ENCODE measurements at regions not wholly inside any gene's neighbourhood (a gene's known extent, or its start where the extent isn't known, plus 50 kb on each side); places are given as distances from the start of the nearest gene placed in this dataset.

DNA sequence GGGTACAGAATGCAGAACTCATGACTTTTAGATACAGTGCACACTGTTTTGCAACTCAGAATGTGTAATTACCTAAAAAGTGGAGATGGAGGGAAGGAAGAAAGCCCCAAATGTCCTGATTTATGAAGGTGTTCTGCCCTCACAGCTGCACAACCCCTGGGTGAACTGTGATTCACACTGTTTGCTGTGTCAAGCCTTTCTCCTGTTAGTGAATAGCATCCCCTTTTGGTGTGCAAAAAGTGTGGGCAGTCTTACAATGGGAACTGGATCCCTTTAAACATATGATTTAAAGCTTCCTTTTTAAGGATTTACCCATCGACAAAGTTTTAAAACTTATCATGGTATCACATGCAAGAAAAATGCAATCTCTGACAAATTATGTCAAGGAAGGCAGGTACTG lies 633.4 kb upstream of the EPHA7 start:
- no peak overlapping the region for H3K4me3 ChIP-seq (ENCODE audit: low read depth, low read length)
- TF ChIP-seq, protein P1, sequence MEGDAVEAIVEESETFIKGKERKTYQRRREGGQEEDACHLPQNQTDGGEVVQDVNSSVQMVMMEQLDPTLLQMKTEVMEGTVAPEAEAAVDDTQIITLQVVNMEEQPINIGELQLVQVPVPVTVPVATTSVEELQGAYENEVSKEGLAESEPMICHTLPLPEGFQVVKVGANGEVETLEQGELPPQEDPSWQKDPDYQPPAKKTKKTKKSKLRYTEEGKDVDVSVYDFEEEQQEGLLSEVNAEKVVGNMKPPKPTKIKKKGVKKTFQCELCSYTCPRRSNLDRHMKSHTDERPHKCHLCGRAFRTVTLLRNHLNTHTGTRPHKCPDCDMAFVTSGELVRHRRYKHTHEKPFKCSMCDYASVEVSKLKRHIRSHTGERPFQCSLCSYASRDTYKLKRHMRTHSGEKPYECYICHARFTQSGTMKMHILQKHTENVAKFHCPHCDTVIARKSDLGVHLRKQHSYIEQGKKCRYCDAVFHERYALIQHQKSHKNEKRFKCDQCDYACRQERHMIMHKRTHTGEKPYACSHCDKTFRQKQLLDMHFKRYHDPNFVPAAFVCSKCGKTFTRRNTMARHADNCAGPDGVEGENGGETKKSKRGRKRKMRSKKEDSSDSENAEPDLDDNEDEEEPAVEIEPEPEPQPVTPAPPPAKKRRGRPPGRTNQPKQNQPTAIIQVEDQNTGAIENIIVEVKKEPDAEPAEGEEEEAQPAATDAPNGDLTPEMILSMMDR (IDR thresholded peaks at IDR 0.05; ENCODE audit: insufficient read depth, low read length), result peak; percentile 4
- peak; percentile 5 for DNase-seq (ENCODE audit: low read depth)

GRCh38 chr6:94050515-94050914 lies 631.2 kb upstream of the EPHA7 start:
- no peak overlapping the region for H3K4me3 ChIP-seq (ENCODE audit: low read depth, low read length)
- no peak for DNase-seq (ENCODE audit: low read depth)
- TF ChIP-seq, protein P1 (IDR thresholded peaks at IDR 0.05; ENCODE audit: insufficient read depth, low read length), result no peak

- TF ChIP-seq, protein P1 (IDR thresholded peaks at IDR 0.05; ENCODE audit: insufficient read depth, low read length), result no peak
- no peak for DNase-seq (ENCODE audit: low read depth)
- no peak overlapping the region for H3K4me3 ChIP-seq (ENCODE audit: low read depth, low read length)
Measured at GRCh38 chr6:94049001-94049400, 629.6 kb upstream of the EPHA7 start.

DNA sequence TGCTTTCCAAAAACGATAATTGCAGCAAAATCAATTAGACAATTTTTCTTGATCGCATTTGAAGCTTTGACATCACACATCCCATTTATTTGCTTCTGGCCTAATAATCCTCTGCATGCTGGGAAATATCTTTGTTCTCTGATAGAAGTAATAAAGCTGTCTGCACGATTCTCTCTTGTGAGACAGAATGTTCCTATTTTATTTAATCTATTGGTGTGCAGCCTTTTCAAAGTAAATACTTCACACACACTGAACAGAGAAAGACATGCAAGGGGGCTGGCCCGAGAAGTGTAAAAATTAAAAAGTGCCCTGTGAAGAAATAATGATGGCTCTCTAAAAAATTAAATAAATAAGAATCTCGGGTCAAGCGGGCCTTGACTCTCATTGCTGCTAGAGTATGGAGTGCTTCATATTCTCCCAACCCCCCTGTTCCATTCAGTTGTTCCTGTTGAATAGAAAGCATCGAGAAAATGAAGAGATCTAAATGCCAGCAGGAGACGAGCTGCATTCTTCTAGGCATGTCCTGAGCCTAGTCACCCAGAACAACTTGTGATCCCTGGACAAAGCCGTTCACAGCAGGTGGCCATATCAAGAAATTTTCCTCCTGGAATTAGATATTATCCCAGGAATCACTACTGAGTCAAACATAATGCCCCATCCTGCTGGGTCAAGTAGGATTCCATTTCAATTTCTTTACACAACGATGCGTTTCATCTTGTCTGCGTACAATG lies 625.9 kb upstream of the EPHA7 start:
- DNase-seq (ENCODE audit: low read depth), result no peak
- H3K4me3 ChIP-seq (ENCODE audit: low read depth, low read length), result no peak overlapping the region
- TF ChIP-seq, protein P1 (IDR thresholded peaks at IDR 0.05; ENCODE audit: insufficient read depth, low read length), result no peak

- TF ChIP-seq, protein P1 (IDR thresholded peaks at IDR 0.05; ENCODE audit: insufficient read depth, low read length), result no peak
- DNase-seq (ENCODE audit: low read depth), result no peak
- H3K4me3 ChIP-seq (ENCODE audit: low read depth, low read length), result no peak overlapping the region
Measured at GRCh38 chr6:94041945-94042709, 622.8 kb upstream of the EPHA7 start.

- no peak for DNase-seq (ENCODE audit: low read depth)
- TF ChIP-seq, protein P1 (IDR thresholded peaks at IDR 0.05; ENCODE audit: insufficient read depth, low read length), result no peak
- H3K4me3 ChIP-seq (ENCODE audit: low read depth, low read length), result no peak overlapping the region
Measured at GRCh38 chr6:94036024-94036423, 616.7 kb upstream of the EPHA7 start.

All from fibroblast of the aortic adventitia (primary cell).